NCI-H1694 (cell line): ENCODE measurements at regions not wholly inside any gene's neighbourhood (a gene's known extent, or its start where the extent isn't known, plus 50 kb on each side); places are given as distances from the start of the nearest gene placed in this dataset.
A peak's percentile ranks its signal among the peaks of the same experiment; 100 is the strongest.

Source experiments
- DNase-seq: peaks from one replicate; lab custom pipeline; 2025; lab: John Stamatoyannopoulos, UW

GRCh38 chr2:23286758-23287704 is 97.9 kb upstream of the KLHL29 start:
- DNase-seq, result no peak

- no peak for DNase-seq
These were observed 95.3 kb upstream of the KLHL29 start for GRCh38 chr2:23289671-23290070.

DNA sequence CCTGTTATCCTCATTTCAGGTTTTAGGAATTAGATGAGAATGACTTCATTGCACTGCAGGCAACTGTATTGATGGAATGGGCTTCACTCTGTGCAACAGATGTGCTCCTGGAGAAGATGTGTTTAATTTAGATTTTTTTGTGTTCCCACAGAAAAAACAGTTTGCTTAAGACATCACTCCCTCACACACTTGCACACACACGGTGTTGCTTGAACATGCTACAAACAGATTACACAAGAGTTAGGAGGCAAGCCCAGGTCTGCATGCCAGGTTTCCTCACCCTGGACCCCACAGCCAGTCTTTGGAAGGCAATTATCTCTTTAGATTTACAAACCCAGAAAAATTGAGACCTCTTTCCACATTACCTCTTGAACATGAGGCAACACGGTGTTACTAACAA is 93.7 kb upstream of the KLHL29 start:
- DNase-seq, result no peak

DNA sequence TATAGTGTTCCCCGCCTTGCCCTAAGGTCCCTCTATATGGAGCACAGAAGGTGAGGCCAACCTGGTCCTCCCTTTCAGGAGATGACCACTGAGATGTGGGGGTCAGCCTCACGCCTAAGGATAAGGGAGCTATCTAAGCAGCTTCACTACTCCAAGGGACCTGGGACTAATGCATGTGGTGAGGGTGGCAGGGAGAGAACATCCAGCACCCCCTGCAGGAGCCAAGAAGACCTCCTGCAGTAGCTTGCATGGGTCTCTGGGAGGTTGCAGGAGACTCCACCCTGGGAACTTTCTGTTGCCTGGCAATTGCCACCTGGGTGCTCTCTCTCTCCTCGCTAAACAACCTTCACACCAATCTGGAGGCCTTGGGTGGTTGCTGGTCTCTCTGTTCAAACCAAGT is 93.0 kb upstream of the KLHL29 start:
- DNase-seq, result no peak

GRCh38 chr2:23293063-23293462 is 91.9 kb upstream of the KLHL29 start:
- no peak for DNase-seq

- no peak for DNase-seq
These were observed 91.2 kb upstream of the KLHL29 start for GRCh38 chr2:23293731-23294130.

- DNase-seq, result no peak
These were observed 90.7 kb upstream of the KLHL29 start for GRCh38 chr2:23294238-23294637.

GRCh38 chr2:23296691-23297090 is 88.3 kb upstream of the KLHL29 start:
- DNase-seq, result no peak

DNA sequence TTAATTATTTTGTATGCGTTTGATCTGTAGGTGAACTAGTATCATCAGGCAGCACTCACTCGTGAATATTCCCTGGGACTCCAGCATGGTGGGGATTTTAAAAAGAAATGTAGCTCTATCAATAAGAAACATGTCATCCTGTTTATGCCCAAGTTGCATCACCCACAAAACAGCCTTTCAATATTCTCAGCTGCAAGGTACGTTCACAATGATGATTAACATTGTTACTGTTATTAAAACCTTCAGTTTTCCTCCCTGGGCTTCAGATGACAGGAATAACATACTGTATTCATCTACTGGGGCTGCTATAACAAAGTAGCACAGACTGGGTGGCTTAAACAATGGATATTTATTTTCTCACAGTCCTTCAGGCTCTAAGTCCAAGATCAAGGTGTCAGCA is 87.9 kb upstream of the KLHL29 start:
- no peak for DNase-seq

GRCh38 chr2:23298551-23298950 is 86.4 kb upstream of the KLHL29 start:
- DNase-seq, result no peak

GRCh38 chr2:23299476-23300195 is 85.3 kb upstream of the KLHL29 start:
- no peak for DNase-seq

DNA sequence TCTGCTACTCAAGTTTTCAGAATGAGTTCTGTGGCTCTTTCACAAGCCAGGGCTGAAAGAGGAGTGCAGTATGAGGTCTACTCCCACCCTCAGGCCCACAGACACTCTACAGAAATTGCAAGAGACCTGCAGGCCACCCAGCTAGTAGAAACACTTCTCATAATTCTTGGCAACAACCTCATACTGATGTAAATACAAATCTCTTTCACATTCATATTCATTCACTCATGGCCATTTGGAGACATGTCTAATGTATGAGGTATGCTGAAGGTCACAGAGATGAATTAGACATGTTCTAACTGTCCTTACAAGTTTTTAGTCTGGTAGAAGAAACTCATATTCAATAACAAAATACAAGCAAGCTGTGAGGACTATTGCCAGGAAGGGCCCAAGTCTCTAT is 83.8 kb upstream of the KLHL29 start:
- DNase-seq, result no peak

DNA sequence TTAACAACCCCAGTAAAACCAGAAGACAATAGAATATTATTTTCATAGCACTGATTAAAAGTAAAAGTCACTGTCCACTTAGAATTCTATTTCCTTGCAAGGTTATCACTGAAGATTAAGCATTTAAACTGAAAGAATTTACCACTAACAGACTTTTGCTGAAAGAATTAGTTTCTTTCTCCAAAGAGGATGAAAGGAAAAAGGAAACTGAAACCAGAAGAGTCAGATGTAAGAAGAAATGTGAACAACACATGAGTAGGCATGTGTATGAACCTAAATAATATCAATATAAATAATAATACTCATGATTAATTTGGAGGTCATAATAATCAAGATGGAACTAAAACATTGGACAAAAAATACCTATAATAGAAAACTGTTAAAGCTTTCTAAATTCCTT is 82.4 kb upstream of the KLHL29 start:
- no peak for DNase-seq

GRCh38 chr2:23306401-23306800 is 78.6 kb upstream of the KLHL29 start:
- no peak for DNase-seq

GRCh38 chr2:23311186-23311585 is 73.8 kb upstream of the KLHL29 start:
- DNase-seq, result no peak

GRCh38 chr2:23312996-23313606 is 71.9 kb upstream of the KLHL29 start:
- peak; percentile 18 for DNase-seq

DNA sequence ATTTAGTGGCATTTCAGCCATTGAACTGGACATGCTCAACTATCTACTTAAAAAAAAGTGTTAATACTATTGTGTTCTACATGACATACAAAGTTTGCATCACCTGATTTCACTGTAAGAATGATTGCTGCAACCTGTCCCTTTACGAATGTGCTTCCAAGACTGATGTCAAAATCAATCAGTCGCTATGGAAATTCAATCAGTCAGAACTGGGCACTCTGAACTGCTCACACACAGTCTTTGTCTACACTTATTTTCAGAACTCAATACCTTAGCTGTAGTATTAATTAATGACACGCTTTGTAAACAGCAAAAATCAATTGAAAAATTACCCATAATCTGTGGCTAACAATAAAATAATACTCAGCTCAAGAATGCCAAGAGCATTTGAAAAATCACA is 70.3 kb upstream of the KLHL29 start:
- no peak for DNase-seq

- DNase-seq, result no peak
These were observed 64.9 kb upstream of the KLHL29 start for GRCh38 chr2:23320058-23320457.

GRCh38 chr2:23321751-23322150 is 63.2 kb upstream of the KLHL29 start:
- no peak for DNase-seq

DNA sequence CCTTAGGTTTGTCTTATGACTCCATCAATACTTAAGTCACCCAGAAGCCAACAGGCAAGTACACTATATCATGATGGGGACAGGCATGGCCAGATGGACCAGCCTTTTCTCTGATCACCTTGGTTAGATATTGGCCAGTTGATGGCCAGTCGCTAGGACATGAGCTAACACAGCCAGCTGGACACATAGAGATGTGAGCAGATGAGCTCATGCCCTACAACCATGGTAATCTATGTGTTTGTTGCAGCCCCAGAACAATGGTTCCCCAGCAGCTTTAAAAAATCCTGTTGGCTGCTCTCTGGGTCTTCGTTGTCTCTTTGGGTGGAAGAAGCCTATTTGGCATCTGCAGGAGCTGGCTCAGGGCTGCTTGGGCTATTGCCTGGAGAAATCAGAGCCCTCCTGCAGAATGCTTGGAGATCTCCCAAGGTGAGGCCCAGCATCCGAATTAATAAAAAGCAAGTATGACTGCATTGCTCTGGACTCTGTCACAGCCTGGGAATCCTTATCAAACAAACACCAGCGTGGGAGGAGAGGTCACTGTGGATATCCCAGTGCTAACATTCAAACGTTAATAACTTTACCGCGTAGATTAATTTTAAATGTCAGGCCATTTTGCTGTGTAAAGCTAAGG is 62.3 kb upstream of the KLHL29 start:
- no peak for DNase-seq

DNA sequence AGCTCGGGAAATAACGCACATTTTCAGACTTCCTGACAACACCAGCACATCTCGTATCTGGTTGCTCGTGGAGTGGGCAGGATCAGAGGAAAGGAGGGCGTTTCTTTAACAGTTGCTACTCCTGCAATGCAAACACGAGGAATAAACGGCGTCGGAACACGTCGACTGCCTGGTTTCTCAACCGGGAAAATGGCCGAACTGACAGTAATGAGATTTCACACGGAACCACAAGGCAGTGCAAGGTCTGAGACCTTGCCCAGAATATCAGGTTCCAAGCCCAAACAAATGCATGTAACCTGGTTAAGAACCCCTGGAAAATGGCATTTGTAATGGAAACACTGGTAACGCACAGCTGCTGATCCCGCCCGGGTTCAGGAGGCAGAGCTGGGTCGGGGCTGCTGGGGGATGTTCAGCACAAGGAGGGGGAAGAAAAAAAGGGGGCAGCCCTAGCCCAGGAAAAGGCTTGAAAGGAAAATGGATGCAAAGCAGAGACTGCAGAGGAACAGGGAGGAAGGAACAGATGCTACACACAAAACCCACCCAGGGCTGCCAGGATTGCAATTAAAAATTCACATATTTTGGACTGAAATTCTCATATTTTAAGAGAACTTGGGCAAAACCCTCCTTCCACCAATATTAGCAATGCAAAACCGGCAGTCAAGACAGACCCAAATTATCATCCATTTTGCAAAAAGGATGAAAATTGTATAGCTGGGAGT is 61.6 kb upstream of the KLHL29 start:
- DNase-seq, result no peak
